HCT116 (cell line): ENCODE measurements at regions not wholly inside any gene's neighbourhood (a gene's known extent, or its start where the extent isn't known, plus 50 kb on each side); places are given as distances from the start of the nearest gene placed in this dataset.
"Not testable (repeated sequence)": the region's sequence is repeated elsewhere in the genome, so short reads cannot be mapped to it uniquely, and the experiment has no call there.

Experiments
- ATAC-seq: fragments of 200-7000 bp; cut with Tn5 transposase; 2 replicates; pipeline ENCODE4 v1.9.1; 2020; ENCODE audit warnings: mild to moderate bottlenecking, moderate library complexity
- BruUV-seq: library from RNA; stranded (reverse); fragments of 400-500 nt; replicated peaks from 2 replicates; lab custom pipeline; 2021; lab: Mats Ljungman, UMichigan
- CTCF ChIA-PET: fragments of 300-600 bp; sonication (Branson Sonifier 250); formaldehyde crosslinking; loops from one replicate; lab custom pipeline; 2021; ENCODE audit warnings: antibody characterized with exemption; lab: Charles Lee
- POLR2A ChIA-PET: fragments of 300-600, 350-600 bp; sonication (Branson Sonifier 250); formaldehyde crosslinking; loops from one replicate; lab custom pipeline; 2021; ENCODE audit warnings: antibody characterized with exemption; lab: Charles Lee
- RAD21 ChIA-PET, 2 experiments: fragments of 300-600 bp; sonication (Branson Sonifier 250); formaldehyde crosslinking; loops; one replicate each; lab custom pipeline; 2023; ENCODE audit warnings: low total read pairs in 2 of 2; ENCODE audit not compliant: uncharacterized antibody in 2 of 2, unreplicated experiment in 2 of 2, low non-redundant PET in 1 of 2; lab: Charles Lee
- DNase-seq: peaks from one replicate; pipeline ENCODE4 v3.0.0-alpha.2; 2010; ENCODE audit warnings: low read depth, low spot score
- H2AFZ ChIP-seq: fragments of 200-600 bp; shearing (Covaris generic), sonication (generic); 2 replicates; pipeline ENCODE4 v1.6.1; 2017; ENCODE audit warnings: low read depth, mixed run types, mixed read lengths, antibody characterized with exemption, low read length; ENCODE audit not compliant: poor library complexity, severe bottlenecking
- H3K27ac ChIP-seq: 2 replicates; pipeline ENCODE4 v1.5.1; 2012; ENCODE audit warnings: low read depth, low read length
- H3K27me3 ChIP-seq: fragments of 200-600 bp; sonication (generic); 2 replicates; pipeline ENCODE4 v1.6.1; 2016; ENCODE audit warnings: mixed run types, low read length, mixed read lengths; ENCODE audit not compliant: insufficient read depth
- H3K36me3 ChIP-seq, 2 experiments: fragments of 200-500 bp in 1 of 2; fragments of 200-600 bp in 1 of 2; sonication (Bioruptor generic) in 1 of 2; sonication (generic) in 1 of 2; 2 replicates each; pipeline versions ENCODE4 v1.5.1 to v1.6.1; 2014 to 2016; ENCODE audit warnings: low read length in 2 of 2, inconsistent platforms in 1 of 2, mixed read lengths in 1 of 2, mixed run types in 1 of 2; ENCODE audit not compliant: insufficient read depth in 2 of 2, control insufficient read depth in 1 of 2
- H3K4me1 ChIP-seq, 2 experiments: fragments of 200-600 bp in 1 of 2; sonication (generic) in 1 of 2; 2 replicates each; pipeline versions ENCODE4 v1.5.1 to v1.6.1; 2012 to 2017; ENCODE audit warnings: low read length in 2 of 2, inconsistent platforms in 1 of 2, mild to moderate bottlenecking in 1 of 2, mixed read lengths in 1 of 2, mixed run types in 1 of 2, moderate library complexity in 1 of 2; ENCODE audit not compliant: insufficient read depth in 2 of 2, control insufficient read depth in 1 of 2
- H3K4me2 ChIP-seq: fragments of 200-600 bp; sonication (generic); 2 replicates; pipeline ENCODE4 v1.6.1; 2017; ENCODE audit warnings: mixed run types, low read length, mixed read lengths
- H3K4me3 ChIP-seq, 2 experiments: fragments of 200-600 bp in 1 of 2; sonication (generic) in 1 of 2; replicated peaks in 1 of 2; 2 replicates each; pipeline ENCODE4 v1.5.1; 2011 to 2016; ENCODE audit warnings: low read length in 2 of 2, control low read depth in 1 of 2, low read depth in 1 of 2, mild to moderate bottlenecking in 1 of 2, mixed read lengths in 1 of 2, mixed run types in 1 of 2
- H3K79me2 ChIP-seq: fragments of 200-600 bp; sonication (generic); 2 replicates; pipeline ENCODE4 v1.6.1; 2017; ENCODE audit warnings: mild to moderate bottlenecking, mixed run types, low read length, moderate library complexity, mixed read lengths; ENCODE audit not compliant: insufficient read depth
- H3K9ac ChIP-seq: fragments of 200-600 bp; sonication (generic); 2 replicates; pipeline ENCODE4 v1.6.1; 2016; ENCODE audit warnings: low read length, mixed read lengths
- H3K9me2 ChIP-seq: fragments of 200-600 bp; sonication (generic), shearing (Covaris generic); 2 replicates; pipeline ENCODE4 v1.6.1; 2017; ENCODE audit warnings: mixed run types, mild to moderate bottlenecking, moderate library complexity; ENCODE audit not compliant: insufficient read depth
- H3K9me3 ChIP-seq, 2 experiments: fragments of 200-500 bp in 1 of 2; fragments of 200-600 bp in 1 of 2; sonication (Bioruptor generic) in 1 of 2; sonication (generic) in 1 of 2; 2 replicates each; pipeline ENCODE4 v1.6.1; 2014 to 2017; ENCODE audit warnings: low read length in 2 of 2, mixed read lengths in 2 of 2, inconsistent platforms in 1 of 2, low read depth in 1 of 2, mild to moderate bottlenecking in 1 of 2, mixed run types in 1 of 2, moderate library complexity in 1 of 2; ENCODE audit not compliant: control insufficient read depth in 1 of 2, insufficient read depth in 1 of 2
- H4K20me1 ChIP-seq: fragments of 200-600 bp; sonication (generic), shearing (Covaris generic); 2 replicates; pipeline ENCODE4 v1.6.1; 2017; ENCODE audit warnings: mixed run types, mild to moderate bottlenecking, moderate library complexity; ENCODE audit not compliant: insufficient read depth
- CBX3 ChIP-seq: IDR thresholded peaks from 2 replicates; pipeline ENCODE4 v1.6.1; 2012; ENCODE audit warnings: low read depth
- CEBPB ChIP-seq: IDR thresholded peaks from 2 replicates; pipeline ENCODE4 v1.6.1; 2012; ENCODE audit warnings: low read depth
- EGR1 ChIP-seq: IDR thresholded peaks from 2 replicates; pipeline ENCODE4 v1.6.1; 2012; ENCODE audit warnings: low read depth
- ELF1 ChIP-seq: IDR thresholded peaks from 2 replicates; pipeline ENCODE4 v1.6.1; 2012; ENCODE audit warnings: low read depth, borderline replicate concordance
- EZH2 ChIP-seq: fragments of 200-600 bp; sonication (generic); IDR thresholded peaks from 2 replicates; pipeline ENCODE4 v1.6.1; 2017; ENCODE audit warnings: antibody characterized with exemption, mixed run types
- FOSL1 ChIP-seq: IDR thresholded peaks from 2 replicates; pipeline ENCODE4 v1.6.1; 2012; ENCODE audit warnings: low read depth
- JUND ChIP-seq: IDR thresholded peaks from 2 replicates; pipeline ENCODE4 v1.6.1; 2012
- MAX ChIP-seq: IDR thresholded peaks from 2 replicates; pipeline ENCODE4 v1.6.1; 2012
- POLR2A ChIP-seq: IDR thresholded peaks from 2 replicates; pipeline ENCODE4 v1.7.0; 2011; ENCODE audit warnings: borderline replicate concordance; ENCODE audit not compliant: insufficient read depth, insufficient read length; ENCODE audit errors: extremely low read depth
- REST ChIP-seq: IDR thresholded peaks from 2 replicates; pipeline ENCODE4 v1.6.1; 2012; ENCODE audit warnings: low read depth
- SP1 ChIP-seq: IDR thresholded peaks from 2 replicates; pipeline ENCODE4 v1.6.1; 2012; ENCODE audit warnings: low read depth
- SRF ChIP-seq: IDR thresholded peaks from 2 replicates; pipeline ENCODE4 v1.6.1; 2012; ENCODE audit warnings: low read depth
- TCF7L2 ChIP-seq: IDR thresholded peaks from 2 replicates; pipeline ENCODE4 v1.7.0; 2011; ENCODE audit warnings: borderline replicate concordance, inconsistent platforms; ENCODE audit not compliant: insufficient read depth, insufficient read length; ENCODE audit errors: extremely low read depth
- YY1 ChIP-seq: IDR thresholded peaks from 2 replicates; pipeline ENCODE4 v1.6.1; 2011; ENCODE audit warnings: low read length, low read depth, moderate library complexity, mild to moderate bottlenecking; ENCODE audit not compliant: insufficient replicate concordance; ENCODE audit errors: extremely low read depth
- ZBTB33 ChIP-seq: IDR thresholded peaks from 2 replicates; pipeline ENCODE4 v1.6.1; 2011; ENCODE audit warnings: mild to moderate bottlenecking, low read length, moderate library complexity; ENCODE audit not compliant: insufficient replicate concordance; ENCODE audit errors: extremely low read depth
- ZFX ChIP-seq: fragments of 450-650 bp; IDR thresholded peaks from 2 replicates; pipeline ENCODE4 v1.6.1; 2017
- intact Hi-C: fragments of 100-400 bp; cut with micrococcal nuclease; formaldehyde crosslinking; loops from 2 replicates; pipeline ENCODE4 v1.10.0; 2022

GRCh38 chr20:2227285-2227684, 68.5 kb upstream of the TGM3 start:
- POLR2A ChIA-PET, H3K27me3 ChIP-seq, intact Hi-C loops, H3K4me2 ChIP-seq, H2AFZ ChIP-seq, ATAC-seq, BruUV-seq, H3K27ac ChIP-seq, H3K9me2 ChIP-seq, H3K9ac ChIP-seq, DNase-seq, H3K79me2 ChIP-seq, H4K20me1 ChIP-seq, H3K4me3 ChIP-seq, H3K4me1 ChIP-seq, RAD21 ChIA-PET, H3K36me3 ChIP-seq, H3K9me3 ChIP-seq: not testable (repeated sequence)
- CTCF ChIA-PET, result interaction anchor here (1.9 kb wide), 1 partner anchor 20 kb away, joined by 5 read pairs; no protein-coding TSS in a partner anchor

GRCh38 chr20:2227861-2228260, 67.9 kb upstream of the TGM3 start:
- intact Hi-C loops, result no loop called here

More at GRCh38 chr20:2227861-2228260, 67.9 kb upstream of the TGM3 start:
- TF ChIP-seq JUND (no peak), EGR1 (no peak), YY1 (no peak), ELF1 (no peak), TCF7L2 (no peak), ZBTB33 (no peak), EZH2 (no peak), REST (no peak), MAX (no peak), CEBPB (no peak), CBX3 (no peak), FOSL1 (no peak), SRF (no peak), POLR2A (no peak), SP1 (no peak), ZFX (no peak)
- no peak overlapping the region for H2AFZ ChIP-seq
- no peak overlapping the region for H3K4me2 ChIP-seq
- ATAC-seq (no peak), DNase-seq (no peak)
- H3K4me3 ChIP-seq, result no peak overlapping the region
- no peaks in the 10 kb centered on the region for H3K9me2 ChIP-seq
- H3K27me3 ChIP-seq, result no peaks in the 10 kb centered on the region
- BruUV-seq, result no TSS peak
- CTCF ChIA-PET, result no interaction called here
- peaks cover 0 to 5% of the 10 kb centered on the region in 2 experiments; a peak in 1 of 4 replicates for H3K4me1 ChIP-seq
- RAD21 ChIA-PET, result no interaction called here
- no peaks in the 10 kb centered on the region for H4K20me1 ChIP-seq
- H3K9ac ChIP-seq, result no peak overlapping the region
- no peaks in the 10 kb centered on the region for H3K36me3 ChIP-seq
- POLR2A ChIA-PET, result no interaction called here
- no peaks in the 10 kb centered on the region for H3K79me2 ChIP-seq
- H3K9me3 ChIP-seq, result no peaks in the 10 kb centered on the region
- no peak overlapping the region for H3K27ac ChIP-seq
